HS-27A (cell line): ENCODE measurements at regions not wholly inside any gene's neighbourhood (a gene's known extent, or its start where the extent isn't known, plus 50 kb on each side); places are given as distances from the start of the nearest gene placed in this dataset.

Source experiments
- DNase-seq: peaks from one replicate; pipeline ENCODE4 v3.0.0-alpha.2; 2012; ENCODE audit warnings: low read depth, missing footprints

GRCh38 chr4:111717921-111718320, 427.3 kb upstream of the FAM241A start:
- DNase-seq = no peak

DNA sequence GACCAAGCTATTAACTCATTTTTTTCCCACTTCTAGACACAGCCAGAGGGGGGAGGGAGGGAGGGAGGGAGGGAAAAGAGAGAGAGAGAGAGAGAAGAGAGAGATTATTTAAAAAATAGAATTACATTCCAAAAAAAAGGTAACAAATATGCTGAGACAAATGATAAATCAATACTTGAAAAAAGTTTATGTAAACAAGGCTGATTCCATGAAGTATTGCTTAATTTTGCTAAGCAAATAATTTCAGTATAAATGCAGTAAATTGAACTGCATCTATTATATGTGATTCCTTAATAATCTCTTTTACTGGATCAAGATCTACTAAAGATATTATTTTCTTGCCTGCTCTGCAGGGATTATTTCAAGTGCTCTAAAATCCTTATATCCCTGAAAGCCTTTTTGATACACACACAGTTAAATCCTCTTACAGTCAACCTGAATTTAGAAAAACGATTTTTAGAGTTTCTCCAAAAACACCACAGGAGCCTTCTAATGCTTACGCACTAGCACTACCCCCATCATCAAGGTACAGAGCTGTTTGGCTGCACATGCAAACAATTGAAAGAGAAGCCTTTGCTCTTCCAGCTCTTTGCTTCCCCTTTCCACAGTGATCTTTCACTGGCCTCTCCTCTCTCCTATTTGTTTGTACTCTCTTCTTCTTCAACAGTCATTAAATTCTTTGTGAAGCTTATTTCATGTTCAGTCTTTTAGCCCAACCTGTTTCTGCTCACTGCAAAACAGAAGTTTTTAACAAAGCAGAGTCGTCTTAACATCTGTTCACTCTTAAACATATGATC, 426.3 kb upstream of the FAM241A start:
- no peak for DNase-seq

- DNase-seq = no peak
Measured at GRCh38 chr4:111720866-111721265, 424.4 kb upstream of the FAM241A start.

GRCh38 chr4:111722213-111722720, 423.0 kb upstream of the FAM241A start:
- DNase-seq = no peak

- no peak for DNase-seq
Measured at GRCh38 chr4:111736516-111736915, 408.7 kb upstream of the FAM241A start.

DNA sequence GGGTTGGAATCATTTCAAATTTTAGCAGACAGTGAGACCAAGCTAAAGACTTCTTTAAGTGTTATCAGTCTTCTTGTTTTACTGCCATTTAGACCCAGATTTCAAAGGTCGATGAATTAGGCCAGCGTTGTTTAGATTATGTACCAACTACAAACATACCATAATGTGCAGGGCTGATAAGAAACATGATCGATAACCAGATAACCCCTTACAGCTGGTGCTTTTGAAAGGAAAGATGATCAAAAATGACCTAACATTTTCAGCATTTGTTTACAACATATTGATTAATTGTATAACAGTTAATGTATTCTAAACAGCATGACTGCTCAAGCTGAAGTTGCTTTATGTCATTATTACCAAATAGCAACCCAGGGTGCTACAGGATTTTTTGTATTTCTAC, 400.4 kb upstream of the FAM241A start:
- no peak for DNase-seq

- no peak for DNase-seq
Measured at GRCh38 chr4:111748157-111748556, 397.1 kb upstream of the FAM241A start.

DNA sequence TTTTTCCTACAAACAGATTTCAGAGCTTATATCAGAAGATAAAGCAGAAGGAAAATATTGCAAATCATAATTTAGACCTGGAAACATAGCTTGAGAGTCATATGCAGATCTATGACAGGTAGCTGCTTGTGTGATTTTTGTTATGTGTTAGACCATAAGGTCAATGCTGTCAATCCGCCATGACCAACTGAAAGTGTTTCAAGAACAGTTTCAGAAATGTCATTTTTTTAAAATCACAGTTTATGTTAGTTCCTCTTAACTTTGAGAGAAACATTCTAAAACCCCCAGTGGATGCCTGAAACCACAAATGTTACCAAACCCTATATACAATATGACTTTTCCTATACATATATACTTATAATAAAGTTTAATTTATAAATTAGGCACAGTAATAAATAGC, 391.3 kb upstream of the FAM241A start:
- no peak for DNase-seq

DNA sequence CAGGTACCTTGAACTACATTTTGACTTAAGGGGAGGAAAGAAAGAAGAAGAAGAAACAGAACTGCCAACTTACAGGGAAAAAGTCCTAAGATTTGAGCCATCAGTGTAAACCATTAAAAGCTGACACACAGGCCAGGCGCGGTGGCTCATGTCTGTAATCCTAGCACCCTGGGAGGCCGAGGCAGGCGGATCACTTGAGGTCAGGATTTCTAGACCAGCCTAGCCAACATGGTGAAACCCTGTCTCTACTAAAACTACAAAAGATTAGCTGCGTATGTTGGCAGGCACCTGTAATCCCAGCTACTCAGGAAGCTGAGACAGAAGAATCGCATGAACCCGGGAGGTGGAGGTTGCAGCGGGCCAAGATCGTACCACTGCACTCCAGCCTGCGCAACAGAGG, 389.7 kb upstream of the FAM241A start:
- DNase-seq = no peak

- no peak for DNase-seq
Measured at GRCh38 chr4:111761531-111761930, 383.7 kb upstream of the FAM241A start.

DNA sequence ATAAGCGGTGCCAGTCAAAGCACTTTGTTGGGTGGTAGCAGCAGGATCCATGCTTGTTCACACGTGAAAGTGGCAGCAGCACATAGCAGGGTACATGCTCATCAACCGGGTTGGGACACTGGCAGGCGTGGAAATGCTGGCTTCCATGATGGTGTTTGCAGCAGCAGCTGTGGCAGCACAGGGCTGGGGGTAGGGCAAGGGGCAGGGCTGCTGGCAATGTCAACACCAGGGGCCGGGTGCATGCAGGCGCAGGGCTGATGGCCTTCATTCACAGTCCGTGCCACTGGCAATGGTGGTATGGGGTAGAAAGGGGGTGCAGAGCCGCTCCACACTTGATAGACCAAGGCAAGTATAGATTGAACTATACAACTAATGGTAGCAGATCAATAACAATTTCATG, 374.7 kb upstream of the FAM241A start:
- DNase-seq = no peak

GRCh38 chr4:111773858-111774257, 371.4 kb upstream of the FAM241A start:
- no peak for DNase-seq

GRCh38 chr4:111775556-111776297, 369.5 kb upstream of the FAM241A start:
- no peak for DNase-seq

GRCh38 chr4:111776561-111776960, 368.7 kb upstream of the FAM241A start:
- no peak for DNase-seq

DNA sequence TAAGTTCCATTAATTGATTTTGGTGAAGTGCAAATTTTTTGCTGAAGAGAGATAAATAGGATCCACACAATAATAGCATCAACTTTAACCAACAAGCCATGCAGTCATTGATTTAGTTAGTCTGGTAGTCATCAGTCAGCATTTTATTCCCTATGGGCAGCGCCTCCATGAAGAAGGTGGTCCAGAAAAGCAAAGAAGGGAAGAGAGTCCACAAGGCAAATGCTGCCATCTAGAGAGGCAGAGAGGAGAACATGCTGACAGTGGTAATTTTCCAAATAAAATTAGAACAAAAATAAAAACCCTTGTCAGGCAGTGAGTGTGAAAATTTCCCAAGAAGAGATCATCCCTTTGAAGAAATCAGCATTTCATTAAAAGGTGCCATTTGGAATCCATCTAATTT, 366.7 kb upstream of the FAM241A start:
- DNase-seq = no peak

- DNase-seq = no peak
Measured at GRCh38 chr4:111780965-111781364, 364.3 kb upstream of the FAM241A start.

DNA sequence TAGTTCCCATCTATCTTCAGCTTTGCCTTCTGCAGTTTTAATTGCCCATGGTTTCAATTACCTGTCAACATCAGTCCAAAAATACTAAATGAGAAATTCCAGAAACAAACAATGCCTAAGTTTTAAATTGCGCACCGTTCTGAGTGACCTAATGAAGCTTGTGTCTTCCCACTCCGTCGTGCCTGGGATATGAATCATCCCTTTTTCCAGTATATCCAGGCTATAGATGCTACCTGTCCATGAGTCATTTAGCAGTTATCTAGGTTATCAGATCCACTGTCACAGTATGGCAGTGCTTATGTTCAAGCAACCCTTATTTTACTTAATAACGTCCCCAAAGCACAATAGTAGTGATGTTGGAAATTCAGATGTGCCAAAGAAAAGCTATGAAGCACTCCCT, 363.6 kb upstream of the FAM241A start:
- no peak for DNase-seq

DNA sequence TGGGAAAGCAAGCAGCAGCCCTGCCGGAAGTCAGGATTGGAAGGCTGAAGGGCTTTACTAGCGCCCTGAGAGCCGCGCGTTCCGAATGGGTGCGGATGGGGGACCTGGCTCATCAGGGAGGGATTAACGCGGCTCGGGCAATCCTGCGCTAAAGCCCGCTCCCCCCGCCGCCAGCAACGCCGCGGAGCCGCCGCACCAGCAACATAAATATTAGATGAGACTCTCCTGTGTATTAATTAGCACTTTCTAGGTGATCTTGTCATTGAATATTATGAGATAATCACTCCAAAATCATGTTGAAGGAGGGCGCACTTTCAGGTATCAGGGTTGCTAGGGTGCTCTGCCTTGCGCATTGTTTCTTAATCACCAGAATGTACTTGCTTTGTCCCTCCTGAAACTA, 357.2 kb upstream of the FAM241A start:
- DNase-seq = no peak

DNA sequence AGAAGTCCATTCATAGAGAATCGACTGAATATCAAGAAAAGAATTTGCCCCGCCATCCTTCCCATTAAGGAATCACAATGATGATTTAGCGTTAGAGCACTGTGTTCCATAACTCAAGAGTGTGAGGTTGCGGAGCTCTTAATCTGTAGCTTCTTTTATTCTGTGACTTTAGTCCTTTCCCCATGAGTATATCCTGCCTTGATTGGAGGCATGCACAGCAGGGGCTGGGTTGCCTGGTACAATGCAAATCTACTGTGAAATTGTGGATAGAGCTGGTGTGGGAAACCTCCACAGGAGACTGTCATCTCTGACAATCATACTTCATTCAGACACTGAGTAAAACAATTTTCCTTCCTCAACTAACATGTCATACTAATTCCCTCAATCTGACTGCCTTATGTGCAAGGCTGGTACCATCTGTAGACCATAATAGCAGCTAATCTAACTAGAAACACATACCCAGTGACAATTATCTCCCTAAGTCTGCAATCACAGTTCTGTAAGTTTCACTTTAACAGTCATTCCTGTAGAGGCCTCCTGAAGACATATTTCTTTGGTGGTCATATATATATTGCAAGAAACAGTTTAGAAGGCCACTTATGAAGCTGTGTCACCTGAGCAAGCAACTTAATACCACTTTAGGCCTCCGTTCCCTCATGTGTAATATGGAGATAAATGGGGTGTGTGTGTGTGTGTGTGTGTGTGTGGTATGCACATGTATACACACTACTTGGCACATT, 355.2 kb upstream of the FAM241A start:
- no peak for DNase-seq

- no peak for DNase-seq
Measured at GRCh38 chr4:111792632-111793031, 352.6 kb upstream of the FAM241A start.

DNA sequence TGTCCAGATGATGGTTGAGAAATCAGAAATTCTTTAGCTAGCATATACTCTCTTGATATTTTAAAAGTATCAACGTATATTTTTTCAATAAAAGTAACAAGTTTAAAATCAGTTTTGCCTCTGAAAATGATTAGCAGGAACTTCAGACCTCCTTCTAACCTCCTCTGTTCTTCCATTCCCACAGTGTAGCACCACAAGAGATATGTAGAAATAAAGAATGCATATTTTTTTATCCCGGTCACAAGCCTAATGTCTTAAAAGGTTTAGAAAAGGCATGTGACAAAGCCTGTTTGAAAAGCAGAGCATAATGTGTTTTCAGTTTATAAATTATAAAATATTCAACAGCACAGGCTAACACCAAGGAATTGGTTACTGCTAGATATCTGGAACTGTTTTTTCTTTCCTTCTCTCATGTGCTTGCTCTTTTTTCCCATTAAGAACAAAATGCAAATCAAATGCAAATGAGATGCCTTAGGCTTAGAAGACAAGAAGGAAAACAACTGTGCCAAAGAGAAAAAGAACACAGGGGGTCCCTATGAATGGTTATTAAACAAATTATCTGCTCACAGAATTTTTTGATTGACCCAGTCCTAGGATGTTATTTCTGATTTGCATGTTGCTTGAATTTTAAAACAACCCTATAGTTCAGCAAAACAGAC, 351.7 kb upstream of the FAM241A start:
- DNase-seq = no peak
